ENCODE measurements at regions not wholly inside any gene's neighbourhood (a gene's known extent, or its start where the extent isn't known, plus 50 kb on each side); places are given as distances from the start of the nearest gene placed in this dataset.

DNA sequence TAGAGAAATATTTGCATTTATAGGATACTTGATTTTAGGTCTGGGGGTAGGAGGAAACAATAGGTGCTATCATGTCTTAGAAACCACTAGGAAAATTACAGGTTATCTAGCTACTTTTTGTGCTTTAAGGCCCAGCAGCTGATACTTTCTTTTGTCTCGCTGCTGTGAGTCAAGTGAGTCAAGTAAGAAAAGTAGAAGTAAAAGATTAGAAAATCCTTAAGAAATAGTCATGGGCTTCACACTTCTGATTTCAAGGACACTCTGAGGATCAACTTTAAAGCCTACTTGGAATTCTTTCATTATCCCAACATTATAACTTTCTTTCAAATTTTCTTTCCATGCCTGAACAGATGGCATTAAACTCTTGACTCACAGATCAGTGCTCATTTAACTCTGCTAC is 95.2 kb upstream of the RBMS3 start:
- no peak for DNase-seq (ENCODE audit: low read depth)

DNA sequence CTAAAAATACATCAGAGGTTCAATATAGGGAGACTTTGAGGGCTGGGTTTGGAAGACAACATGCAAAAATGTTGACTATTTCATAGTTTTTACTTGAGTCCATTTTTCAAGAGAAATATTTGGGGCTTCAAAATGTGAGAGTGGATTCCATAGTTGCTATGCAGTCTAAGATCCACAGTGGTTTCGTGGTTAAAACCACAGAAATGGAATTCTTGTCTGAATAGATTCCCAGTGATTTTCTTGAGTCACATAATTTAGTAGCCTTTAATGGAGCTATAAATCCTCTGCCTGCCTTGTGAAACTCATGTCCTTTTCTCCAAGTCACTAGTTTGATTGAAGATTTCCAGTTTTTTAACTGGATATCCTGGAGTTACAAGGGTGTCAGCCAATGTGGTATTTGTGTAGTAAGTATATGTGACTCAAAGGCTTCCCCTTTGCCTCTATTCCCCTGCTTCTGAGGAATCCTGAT is 94.7 kb upstream of the RBMS3 start:
- peak; percentile 96 for DNase-seq (ENCODE audit: low read depth)

DNA sequence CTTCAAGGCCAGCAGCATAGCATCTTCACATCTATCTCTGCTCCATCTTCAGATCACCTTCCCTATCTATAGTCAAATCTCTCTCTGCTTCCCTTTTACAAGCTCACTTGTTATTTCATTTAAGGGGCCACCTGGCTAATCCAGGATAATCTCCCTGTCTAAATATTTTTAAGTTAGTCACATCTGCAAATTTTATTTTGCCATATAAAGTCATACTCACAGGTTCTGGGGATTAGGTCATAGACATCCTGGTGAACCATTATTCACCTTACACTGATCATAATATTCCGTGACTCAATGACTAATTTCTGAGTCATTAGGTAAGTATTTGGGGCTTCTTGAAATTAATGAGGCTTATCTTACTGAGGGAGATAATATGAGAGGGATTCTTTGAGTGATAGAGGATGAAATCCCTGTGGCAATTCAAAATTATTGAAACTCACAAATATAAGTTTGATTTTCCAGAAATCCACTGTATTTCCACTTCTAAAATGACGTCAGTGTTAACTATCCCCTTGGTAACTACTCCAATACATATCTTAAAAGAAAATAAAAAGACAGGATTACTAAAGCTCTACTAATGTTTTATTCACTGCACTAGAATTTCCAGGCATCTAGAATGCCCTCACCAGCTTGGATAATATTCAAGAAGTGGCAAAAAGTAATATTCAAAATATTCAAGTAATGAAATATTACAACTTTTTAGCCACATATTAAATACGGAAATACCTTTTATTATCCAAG is 93.7 kb upstream of the RBMS3 start:
- DNase-seq (ENCODE audit: low read depth) = peak; percentile 50

DNA sequence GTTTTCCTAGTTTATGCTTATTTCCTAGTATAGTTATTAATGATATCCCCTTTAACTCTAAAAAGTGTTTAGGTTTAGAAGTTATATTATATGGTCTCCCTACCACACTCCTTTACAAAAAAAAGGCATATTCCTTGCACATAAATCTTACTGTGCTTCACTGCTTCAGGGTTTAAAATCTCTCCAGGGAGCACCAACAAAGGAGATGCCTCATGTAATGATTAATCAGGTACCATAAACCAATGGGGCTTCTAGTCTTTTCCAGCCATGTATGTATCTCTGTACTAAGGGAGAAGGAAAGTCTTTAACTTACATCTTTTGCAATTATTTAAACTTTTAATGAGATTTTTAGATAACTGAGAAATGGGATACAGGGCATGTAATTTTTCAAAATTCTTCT is 91.5 kb upstream of the RBMS3 start:
- DNase-seq (ENCODE audit: low read depth) = no peak

GRCh38 chr3:29194139-29194538 is 86.7 kb upstream of the RBMS3 start:
- DNase-seq (ENCODE audit: low read depth) = no peak

GRCh38 chr3:29195056-29195455 is 85.8 kb upstream of the RBMS3 start:
- no peak for DNase-seq (ENCODE audit: low read depth)

GRCh38 chr3:29201604-29202003 is 79.3 kb upstream of the RBMS3 start:
- no peak for DNase-seq (ENCODE audit: low read depth)

DNA sequence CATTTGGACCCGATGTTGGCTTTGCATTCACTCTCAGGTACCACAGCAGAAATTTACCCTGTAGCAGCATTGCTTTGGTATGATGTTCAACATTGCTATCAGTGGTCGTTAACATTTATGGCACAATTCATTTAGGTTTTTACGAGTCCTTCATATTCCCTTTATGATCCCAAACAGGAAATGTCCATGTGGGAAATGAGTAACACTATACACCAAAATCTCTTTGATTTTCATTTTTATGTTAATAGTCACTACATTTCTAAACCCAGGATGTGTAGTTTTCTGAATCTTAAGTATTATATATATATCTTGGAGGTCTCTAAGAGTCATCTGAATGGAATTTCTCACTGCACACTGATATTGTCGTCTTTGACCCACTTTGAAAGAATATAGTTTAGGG is 78.5 kb upstream of the RBMS3 start:
- no peak for DNase-seq (ENCODE audit: low read depth)

DNA sequence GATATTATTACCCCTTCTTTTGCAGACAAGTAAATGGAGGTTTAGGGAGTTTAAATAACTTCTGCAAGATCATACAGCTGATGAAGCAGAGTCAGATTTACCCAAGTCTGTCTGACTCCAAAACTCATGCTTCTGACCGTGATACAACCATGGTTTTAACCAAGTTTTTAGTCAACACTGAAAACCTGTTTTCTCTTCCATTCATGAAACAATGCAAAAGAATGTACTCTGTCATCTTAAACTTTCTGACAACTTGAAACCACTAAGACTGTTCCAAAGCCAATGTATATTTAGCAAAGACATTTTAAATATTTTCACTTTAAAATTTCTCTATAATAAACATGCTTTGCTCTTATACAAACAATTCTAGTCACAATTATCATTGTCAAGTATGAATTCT is 77.0 kb upstream of the RBMS3 start:
- DNase-seq (ENCODE audit: low read depth) = no peak

- DNase-seq (ENCODE audit: low read depth) = no peak
These were observed 73.4 kb upstream of the RBMS3 start for GRCh38 chr3:29207427-29207826.

DNA sequence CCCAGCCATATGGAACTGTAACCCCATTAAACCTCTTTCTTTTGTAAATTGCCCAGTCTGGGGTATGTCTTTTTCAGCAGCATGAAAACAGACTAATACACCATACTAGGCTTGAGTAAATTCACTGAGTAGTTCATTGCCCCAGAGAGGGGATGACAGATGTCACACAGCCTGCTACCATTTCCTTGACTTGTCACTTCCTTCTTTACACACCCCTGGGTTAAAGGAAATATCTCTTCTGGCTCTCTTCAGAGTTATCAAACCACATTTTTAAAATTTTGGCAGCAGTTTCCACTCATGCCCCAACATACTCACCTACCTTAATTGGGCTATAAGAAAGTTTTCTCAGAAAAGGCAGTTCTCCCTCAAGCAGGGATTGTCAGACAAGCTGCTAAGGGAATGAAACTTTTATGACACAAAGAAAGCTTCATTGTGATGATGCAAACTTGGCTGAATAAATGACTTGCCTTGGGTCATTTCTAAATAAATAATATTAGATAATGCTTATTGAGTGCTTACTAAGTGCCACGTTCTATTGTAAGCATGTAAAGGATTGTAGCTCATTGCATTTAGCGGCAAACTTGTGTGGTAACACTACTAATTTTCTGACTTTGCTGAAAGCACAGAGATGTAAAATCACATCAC is 68.0 kb upstream of the RBMS3 start:
- no peak for DNase-seq (ENCODE audit: low read depth)

DNA sequence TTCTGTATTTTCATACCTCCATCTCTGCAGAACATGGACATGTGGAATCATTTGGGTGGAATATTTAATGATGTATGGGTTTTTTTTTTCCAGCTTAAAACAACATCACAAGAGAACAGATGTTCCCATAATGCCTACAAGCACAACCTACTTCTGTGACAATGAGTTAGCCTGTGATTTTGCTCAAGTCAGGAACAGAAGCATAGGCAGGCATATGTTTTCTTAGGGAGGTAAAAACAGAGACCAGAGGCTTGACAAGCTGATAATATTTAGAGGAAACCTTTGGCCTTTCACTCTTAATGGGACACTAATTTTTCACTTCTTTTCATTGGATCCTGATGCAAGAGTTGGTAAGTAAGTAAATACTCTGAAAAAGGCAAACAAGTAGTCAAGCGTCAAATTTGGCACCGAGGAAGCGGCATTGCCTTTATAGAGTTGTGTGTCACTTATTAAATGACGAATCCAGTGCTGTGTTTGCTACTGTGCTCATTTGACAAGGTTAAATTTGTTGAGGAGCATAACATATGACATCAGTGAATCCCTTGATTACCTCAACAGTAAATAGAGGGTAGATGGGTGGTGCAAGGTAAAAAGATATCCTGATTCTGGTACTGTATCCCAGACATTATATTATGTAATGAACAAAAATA is 66.7 kb upstream of the RBMS3 start:
- DNase-seq (ENCODE audit: low read depth) = no peak

DNA sequence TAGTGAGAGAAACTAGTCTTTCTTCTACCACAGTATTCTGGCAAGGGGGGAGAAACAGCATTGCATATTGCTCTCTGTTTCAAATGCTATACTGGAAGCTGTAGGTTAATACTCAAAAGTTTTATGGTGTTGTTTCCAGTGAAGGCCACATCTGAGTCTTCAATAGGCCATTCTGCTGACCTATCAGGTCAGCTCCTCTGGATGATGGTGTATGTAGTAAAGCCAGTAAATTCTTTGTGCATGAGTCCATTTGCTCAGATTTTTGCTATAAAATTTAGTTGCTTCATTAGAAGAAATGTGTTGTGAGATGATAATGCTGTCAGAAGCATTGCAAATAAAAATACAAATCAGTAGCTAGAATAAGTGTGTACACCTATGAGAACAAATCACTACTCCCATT is 64.9 kb upstream of the RBMS3 start:
- no peak for DNase-seq (ENCODE audit: low read depth)

GRCh38 chr3:29226706-29227105 is 54.2 kb upstream of the RBMS3 start:
- DNase-seq (ENCODE audit: low read depth) = no peak

DNA sequence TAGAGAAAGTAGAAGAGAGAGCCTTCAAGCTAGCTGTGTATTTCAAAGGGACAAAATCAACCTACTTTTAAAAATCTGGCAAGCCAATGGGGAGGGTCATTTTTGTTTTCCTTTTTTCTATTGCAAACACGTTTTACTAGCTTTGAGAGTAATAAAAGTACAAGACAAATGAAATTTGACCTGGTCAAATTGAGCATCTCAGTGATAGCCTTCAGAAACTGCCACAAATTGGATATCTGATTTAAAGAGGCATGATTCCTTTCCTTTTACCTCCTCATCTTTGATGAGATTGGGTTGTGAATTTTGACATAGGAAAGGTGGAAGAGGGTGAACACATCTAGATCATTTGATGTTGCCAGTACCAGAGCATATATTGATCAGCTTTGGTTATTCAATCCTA is 53.6 kb upstream of the RBMS3 start:
- DNase-seq (ENCODE audit: low read depth) = no peak
